Nucleus accumbens (tissue), 56 donors: ENCODE measurements at regions not wholly inside any gene's neighbourhood (a gene's known extent, or its start where the extent isn't known, plus 50 kb on each side); places are given as distances from the start of the nearest gene placed in this dataset.

Experiments
- DNase-seq, 56 donors: peaks; one replicate each; lab custom pipeline; 2025; lab: John Stamatoyannopoulos, UW

- DNase-seq = no peak
These were observed 50.3 kb downstream of the PLXNA1 start for GRCh38 chr3:127033171-127033570.

DNA sequence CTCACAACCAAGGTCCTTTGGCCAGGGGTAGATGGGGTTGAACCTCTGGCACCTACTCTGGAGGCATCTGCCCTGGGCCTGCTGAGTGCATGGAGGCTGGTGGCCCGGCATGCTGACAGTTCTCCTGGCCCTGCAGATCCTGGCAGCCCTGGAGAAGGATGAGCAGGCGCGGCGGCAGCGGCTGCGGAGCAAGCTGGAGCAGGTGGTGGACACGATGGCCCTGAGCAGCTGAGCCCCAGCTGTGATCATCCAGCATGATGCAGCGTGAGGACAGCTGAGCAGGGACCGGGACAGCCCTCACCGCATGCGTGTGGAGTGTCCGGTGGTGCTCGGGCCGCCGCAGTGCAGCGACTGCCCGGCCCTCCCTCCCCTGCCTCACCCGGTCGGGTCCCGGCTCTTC is 50.9 kb downstream of the PLXNA1 start:
- no peak for DNase-seq

DNA sequence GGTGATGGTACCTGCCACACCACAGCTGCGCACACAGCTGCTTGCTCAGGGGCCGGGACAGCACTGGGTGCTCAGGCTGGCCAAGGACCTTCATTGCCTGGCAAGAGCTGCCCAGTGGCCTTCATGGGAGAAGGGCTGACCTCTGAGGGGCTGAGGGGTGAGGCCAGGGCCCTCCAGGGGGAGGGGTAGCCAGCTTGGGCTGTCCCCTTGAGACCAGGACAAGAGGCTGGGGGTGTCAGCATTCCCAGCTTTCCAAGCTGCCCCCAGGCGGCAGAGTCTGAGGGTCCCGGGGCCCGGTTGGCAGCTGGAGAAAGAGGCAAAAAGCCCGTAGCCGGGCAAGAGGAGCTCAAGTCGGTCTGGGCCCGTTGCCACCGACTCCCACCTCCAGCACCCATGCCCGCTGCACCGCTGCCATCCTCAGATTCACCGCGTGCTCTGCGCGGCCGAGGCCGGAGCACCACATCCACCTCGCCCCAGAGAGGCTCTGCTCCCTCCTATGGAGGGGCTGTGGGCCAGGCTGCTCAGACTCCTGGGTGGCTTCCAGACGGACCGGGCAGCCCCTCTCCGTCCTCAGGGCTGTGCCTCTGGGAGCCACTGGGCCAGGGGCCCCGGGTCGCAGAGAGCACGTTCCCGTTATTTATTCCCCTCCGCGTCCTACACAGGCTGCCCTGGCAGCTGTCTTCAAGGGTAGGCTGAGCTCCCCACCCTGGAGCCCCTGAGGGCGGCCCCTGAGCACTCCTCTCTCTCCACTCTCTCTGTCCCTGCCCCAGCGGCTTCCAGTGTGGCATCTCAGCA is 51.5 kb downstream of the PLXNA1 start:
- DNase-seq = no peak

GRCh38 chr3:127034990-127035652 is 52.2 kb downstream of the PLXNA1 start:
- no peak for DNase-seq

- no peak for DNase-seq
These were observed 52.8 kb downstream of the PLXNA1 start for GRCh38 chr3:127035677-127036076.

DNA sequence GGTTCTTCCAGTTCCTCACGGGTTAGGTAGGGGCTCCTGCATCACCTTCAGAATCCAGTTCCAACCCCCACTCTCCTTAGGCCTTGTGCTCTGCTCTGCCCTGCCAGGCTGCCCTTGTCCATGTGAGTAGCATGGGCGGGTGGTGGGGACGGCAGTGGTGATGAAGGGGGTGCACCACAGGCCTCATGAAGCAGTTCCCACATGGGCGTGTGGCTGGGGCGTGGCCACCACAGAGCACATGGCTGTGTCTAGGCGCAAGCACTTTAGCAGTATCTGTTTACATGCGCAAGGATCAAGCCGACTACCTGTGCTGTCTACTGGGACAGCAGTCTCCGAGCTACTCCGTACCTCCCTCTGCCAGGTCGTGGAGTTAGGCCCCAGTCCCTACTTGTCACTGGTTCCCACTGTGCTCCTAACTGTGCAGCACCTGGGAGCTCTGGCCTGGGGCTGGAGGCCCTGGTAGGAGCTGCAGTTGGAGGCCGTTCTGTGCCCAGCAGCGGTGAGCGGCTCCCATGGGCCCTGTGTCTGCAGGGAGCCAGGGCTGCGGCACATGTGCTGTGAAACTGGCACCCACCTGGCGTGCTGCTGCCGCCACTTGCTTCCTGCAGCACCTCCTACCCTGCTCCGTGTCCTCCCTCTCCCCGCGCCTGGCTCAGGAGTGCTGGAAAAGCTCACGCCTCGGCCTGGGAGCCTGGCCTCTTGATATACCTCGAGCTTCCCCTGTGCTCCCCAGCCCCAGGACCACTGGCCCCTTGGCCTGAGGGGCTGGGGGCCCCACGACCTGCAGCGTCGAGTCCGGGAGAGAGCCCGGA is 53.5 kb downstream of the PLXNA1 start:
- DNase-seq = no peak

GRCh38 chr3:127037021-127037400 is 54.1 kb downstream of the PLXNA1 start:
- DNase-seq = no peak

GRCh38 chr3:127037418-127037841 is 54.5 kb downstream of the PLXNA1 start:
- no peak for DNase-seq

DNA sequence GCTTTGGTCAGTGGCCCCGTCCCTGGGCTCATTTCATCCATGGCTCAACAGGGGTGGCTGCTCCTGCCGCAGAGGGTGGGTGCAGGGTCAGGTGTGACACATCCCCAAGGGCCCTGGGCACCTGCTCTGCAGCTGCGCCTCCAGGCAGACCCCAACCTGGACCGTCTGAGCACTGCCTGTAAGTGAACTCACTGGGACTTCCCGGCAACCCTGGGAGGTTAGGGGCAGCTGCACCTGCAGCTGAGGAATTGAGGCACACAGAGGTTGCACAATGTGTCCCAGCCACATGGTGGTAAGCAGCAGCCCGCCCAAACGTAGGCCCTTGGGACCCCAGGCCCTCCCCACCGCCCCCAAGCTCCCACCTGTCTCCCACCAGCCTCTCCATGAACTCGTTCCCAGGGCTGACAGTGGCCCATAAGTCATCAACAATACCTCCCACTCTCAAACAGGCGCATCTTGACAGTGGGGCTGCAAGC is 55.1 kb downstream of the PLXNA1 start:
- DNase-seq = no peak

DNA sequence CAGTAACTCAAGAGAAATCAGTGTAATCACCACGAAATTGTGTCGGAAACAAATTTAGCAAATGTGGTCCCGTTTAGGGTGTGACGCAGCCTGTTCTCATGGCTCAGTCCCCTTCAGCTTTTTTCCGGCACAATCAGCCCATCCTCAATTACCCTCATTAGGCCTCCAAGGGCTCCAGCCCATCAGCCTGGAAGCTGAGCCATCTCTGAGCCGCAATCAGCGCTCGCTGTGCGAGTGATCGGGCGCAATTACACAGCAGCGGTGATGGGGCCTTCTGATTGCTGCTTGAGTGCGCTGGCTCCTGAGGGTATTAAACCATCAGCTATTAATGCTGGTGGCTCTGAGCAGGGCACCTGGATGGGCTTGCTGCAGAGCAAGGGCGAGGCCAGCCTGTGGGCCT is 55.6 kb downstream of the PLXNA1 start:
- DNase-seq = peak in 1 of 56 donors; percentile 18

DNA sequence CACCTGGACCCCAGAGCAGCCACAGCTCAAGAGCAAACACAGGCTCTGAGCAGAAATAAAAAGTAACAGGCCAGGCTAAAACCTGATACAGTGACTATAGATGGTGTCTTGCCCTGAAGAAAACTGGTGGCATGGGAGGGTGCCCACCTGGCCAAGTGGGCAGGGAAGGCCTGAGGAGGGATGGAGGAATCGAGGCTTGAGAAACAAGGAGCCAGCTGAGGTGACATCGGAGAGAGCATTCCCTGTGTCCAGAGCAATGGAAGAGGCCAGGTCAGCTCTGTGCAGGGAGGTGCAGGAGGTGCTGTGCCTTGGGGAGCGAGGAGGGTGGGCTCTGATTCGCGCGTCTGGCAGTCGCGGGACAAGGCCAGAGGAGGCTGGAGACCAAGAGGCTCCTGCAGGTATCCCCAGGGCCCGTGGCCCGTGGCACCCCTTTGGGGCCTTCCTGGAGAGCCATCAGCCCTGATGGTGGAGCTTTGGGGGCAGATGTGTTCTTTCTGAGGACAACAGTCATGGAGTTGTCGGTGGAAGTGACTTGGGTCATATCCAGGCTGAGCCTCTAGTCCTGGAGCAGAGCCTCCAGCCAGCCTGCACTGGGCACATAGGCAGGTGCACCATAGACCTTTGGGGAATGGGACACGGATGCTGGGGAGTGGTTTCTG is 56.1 kb downstream of the PLXNA1 start:
- DNase-seq = no peak

DNA sequence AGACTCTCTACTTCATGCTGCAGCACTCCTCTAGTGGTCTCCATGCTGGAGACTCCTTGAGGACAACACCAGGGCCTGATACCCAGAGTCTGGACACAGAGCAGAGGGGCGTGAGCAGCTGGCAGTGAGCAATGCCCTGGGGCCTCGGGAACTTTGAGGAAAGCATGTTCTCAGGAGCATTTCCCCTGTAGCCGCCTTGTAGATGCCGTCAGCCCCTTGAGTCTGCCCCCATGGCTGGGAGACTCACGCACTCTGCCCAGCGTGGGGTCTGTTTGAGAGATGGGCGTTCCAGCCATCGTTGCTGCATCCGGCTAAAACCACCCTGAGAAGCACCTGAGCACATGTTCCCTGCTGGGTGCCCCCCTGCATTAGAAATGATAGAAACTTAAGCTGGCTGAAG is 56.8 kb downstream of the PLXNA1 start:
- DNase-seq = no peak

DNA sequence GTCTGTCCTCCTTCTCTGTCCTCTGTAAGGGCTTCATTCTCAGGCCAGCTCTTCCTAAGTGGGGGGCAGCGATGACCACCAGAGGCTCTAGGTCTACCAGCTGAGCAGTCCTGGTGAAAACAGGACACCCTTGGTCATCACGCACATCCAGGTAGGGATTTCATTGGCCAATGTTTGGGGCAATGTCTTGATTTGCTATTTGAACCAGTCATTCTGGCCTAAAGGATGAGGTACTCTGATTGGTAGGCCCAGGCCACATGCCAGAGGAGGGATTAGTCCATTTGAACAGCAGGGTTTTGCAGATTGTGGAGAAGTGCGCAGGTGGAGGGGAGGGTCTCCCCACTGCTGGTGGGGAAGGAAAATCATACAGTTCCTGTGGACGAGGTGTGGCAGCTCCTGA is 57.3 kb downstream of the PLXNA1 start:
- DNase-seq = no peak

GRCh38 chr3:127041264-127041820 is 58.4 kb downstream of the PLXNA1 start:
- DNase-seq = no peak

DNA sequence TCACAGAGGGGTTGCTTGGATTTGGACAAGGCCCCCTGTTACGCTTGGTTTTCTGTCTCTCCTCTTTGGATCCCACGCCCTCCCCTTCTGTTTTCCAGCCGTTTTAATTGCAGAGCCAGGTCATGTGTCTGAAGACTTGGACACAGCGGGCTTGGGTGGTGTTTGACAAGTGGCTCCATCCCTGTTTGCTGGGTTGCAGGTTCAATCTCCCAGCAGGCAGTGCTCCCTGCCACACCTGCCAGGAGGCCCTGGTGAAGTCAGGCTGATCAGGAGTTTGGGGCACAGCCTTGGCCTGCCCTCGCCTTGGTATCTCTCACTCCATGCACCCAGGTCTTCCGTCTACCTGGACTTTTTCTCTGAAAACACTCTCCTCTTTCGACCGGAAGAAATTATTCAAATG is 59.0 kb downstream of the PLXNA1 start:
- DNase-seq = no peak

- no peak for DNase-seq
These were observed 59.7 kb downstream of the PLXNA1 start for GRCh38 chr3:127042634-127043033.

DNA sequence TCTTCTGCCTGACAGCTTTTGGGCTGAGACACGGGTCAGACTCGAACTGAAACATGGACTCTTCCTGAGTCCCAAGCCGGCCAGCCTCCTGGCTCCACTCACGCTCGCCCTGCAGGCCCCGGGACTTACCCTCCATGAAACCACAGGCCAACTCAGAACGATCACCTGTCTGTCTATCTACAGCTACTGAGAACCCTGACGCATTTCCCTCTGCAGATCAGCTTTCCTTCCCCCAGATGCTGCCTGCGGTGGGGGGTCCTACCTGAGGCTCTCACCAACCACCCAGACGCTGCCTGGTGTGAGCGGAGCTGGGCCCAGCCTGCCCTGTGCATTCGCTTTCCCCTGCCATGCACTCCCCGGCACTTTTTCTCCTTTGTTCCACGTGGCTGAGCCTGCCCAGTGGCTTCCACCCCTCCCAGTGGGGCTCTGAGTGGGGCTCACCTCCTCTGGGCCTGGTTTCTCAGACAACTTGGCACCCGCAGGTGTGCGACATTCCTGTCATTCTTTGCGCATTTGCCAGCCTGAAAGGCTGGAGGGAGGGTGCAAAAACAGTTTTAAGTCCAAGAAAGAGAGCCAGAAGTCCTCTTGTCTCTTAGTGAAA is 60.2 kb downstream of the PLXNA1 start:
- DNase-seq = no peak

DNA sequence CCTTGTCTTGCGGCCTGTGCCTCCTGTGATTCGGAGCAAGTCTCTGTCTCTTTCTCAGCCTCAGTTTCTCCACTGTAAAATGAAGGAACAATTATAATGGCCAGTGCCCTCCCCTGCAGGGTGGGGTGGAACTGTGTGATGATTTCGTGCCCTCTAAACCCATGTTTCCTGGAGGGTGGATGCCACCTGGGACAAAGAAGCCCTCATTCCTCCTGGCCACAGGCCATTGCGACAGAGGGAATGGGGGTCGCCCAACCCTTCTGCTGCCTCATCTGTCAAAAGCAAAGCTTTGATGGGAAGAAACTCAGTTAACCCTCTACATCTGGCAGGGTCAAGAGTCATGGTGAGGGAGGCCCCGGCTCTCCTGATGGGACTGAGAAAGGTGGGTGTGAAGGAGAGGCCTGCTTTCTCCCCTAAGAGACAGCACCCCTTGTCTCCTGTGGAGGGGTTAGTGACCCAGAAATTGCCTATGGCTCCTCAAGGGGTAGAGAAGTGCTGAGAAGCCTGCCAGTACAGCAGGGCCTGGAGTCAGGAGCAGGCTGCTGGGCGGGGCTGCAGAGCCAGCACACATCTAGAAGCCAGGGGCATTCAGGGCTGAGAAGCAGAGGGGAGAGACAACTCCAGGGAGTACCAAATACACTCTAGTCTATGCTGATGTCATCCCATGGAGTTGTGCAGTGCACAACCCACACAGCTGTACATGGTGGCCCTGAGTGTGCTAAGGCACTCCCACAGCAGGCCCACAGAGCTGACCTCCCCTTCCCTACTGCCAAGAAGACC is 61.0 kb downstream of the PLXNA1 start:
- no peak for DNase-seq

GRCh38 chr3:127044996-127045395 is 62.1 kb downstream of the PLXNA1 start:
- DNase-seq = no peak
